NCI-H187 (cell line): ENCODE measurements at regions not wholly inside any gene's neighbourhood (a gene's known extent, or its start where the extent isn't known, plus 50 kb on each side); places are given as distances from the start of the nearest gene placed in this dataset.
"Not testable (repeated sequence)": the region's sequence is repeated elsewhere in the genome, so short reads cannot be mapped to it uniquely, and the experiment has no call there.

Experiments
- DNase-seq, 2 experiments: peaks; one replicate each; lab custom pipeline; 2025; lab: John Stamatoyannopoulos, UW

GRCh38 chr5:38678697-38679096 is 122.3 kb upstream of the LIFR start:
- DNase-seq = not testable (repeated sequence)

- DNase-seq = no peak
These were observed 123.8 kb upstream of the LIFR start for GRCh38 chr5:38680094-38680825.

GRCh38 chr5:38681029-38681706 is 124.7 kb upstream of the LIFR start:
- DNase-seq = no peak

- no peak for DNase-seq
These were observed 125.5 kb upstream of the LIFR start for GRCh38 chr5:38681966-38682365.

- no peak for DNase-seq
These were observed 130.2 kb upstream of the LIFR start for GRCh38 chr5:38686658-38687057.

GRCh38 chr5:38692346-38692745 is 135.9 kb upstream of the LIFR start:
- no peak for DNase-seq

- DNase-seq = no peak
These were observed 136.5 kb upstream of the LIFR start for GRCh38 chr5:38692781-38693527.

- no peak for DNase-seq
These were observed 138.8 kb upstream of the LIFR start for GRCh38 chr5:38695021-38695958.

GRCh38 chr5:38697013-38697412 is 140.6 kb upstream of the LIFR start:
- DNase-seq = no peak

GRCh38 chr5:38705529-38705928 is 140.3 kb upstream of the OSMR start:
- not testable (repeated sequence) for DNase-seq

GRCh38 chr5:38706376-38706775 is 139.4 kb upstream of the OSMR start:
- no peak for DNase-seq

- DNase-seq = no peak
These were observed 138.2 kb upstream of the OSMR start for GRCh38 chr5:38707352-38708210.

- DNase-seq = no peak
These were observed 136.0 kb upstream of the OSMR start for GRCh38 chr5:38709678-38710306.

GRCh38 chr5:38710627-38711026 is 135.2 kb upstream of the OSMR start:
- DNase-seq = no peak

GRCh38 chr5:38712391-38712790 is 133.4 kb upstream of the OSMR start:
- no peak for DNase-seq

- DNase-seq = no peak
These were observed 131.6 kb upstream of the OSMR start for GRCh38 chr5:38714240-38714639.

GRCh38 chr5:38714703-38715355 is 131.0 kb upstream of the OSMR start:
- DNase-seq = no peak

GRCh38 chr5:38715696-38716095 is 130.1 kb upstream of the OSMR start:
- no peak for DNase-seq

- DNase-seq = no peak
These were observed 129.3 kb upstream of the OSMR start for GRCh38 chr5:38716516-38716915.
